K562 (cell line): ENCODE measurements at regions not wholly inside any gene's neighbourhood (a gene's known extent, or its start where the extent isn't known, plus 50 kb on each side); places are given as distances from the start of the nearest gene placed in this dataset.

Experiments used
- BCOR ChIP-seq: fragments of 450-650 bp; IDR thresholded peaks from 2 replicates; pipeline ENCODE4 v1.6.1; 2016
- BMI1 ChIP-seq: fragments of 150-350 bp; IDR thresholded peaks from 2 replicates; pipeline ENCODE4 v1.6.1; 2014; ENCODE audit warnings: low read length
- COPS2 ChIP-seq: fragments of 450-650 bp; conservative IDR thresholded peaks from 2 replicates; pipeline ENCODE4 v1.6.1; 2016; ENCODE audit warnings: mild to moderate bottlenecking, moderate library complexity
- HSF4 ChIP-seq: fragments of 250-450 bp; sonication (Bioruptor Pico); IDR thresholded peaks from 2 replicates; pipeline ENCODE4 v2.1.2; 2022; ENCODE audit warnings: mild to moderate bottlenecking, moderate library complexity, borderline replicate concordance
- NFIX ChIP-seq: fragments of 250-450 bp; sonication (Bioruptor Pico); IDR thresholded peaks from 2 replicates; pipeline ENCODE4 v1.4.0; 2020; ENCODE audit warnings: low read depth, mild to moderate bottlenecking, moderate library complexity
- RBBP5 ChIP-seq: fragments of 200-600 bp; sonication (generic); IDR thresholded peaks from 2 replicates; pipeline ENCODE4 v1.6.1; 2012; ENCODE audit warnings: borderline replicate concordance, mild to moderate bottlenecking, low read length, control low read depth, inconsistent platforms; ENCODE audit not compliant: insufficient read depth, poor library complexity, severe bottlenecking
- TCF3 ChIP-seq: sonication (generic); formaldehyde crosslinking; IDR thresholded peaks from 2 replicates; pipeline ENCODE4 v1.4.0; 2020; ENCODE audit warnings: mild to moderate bottlenecking, missing genetic modification reagents
- ZNF212 ChIP-seq: fragments of 450-650 bp; formaldehyde crosslinking; IDR thresholded peaks from 2 replicates; pipeline ENCODE4 v1.4.0; 2020; ENCODE audit warnings: mild to moderate bottlenecking
- TF ChIP-seq, protein P1 (sequence below): sonication (generic); formaldehyde crosslinking; IDR thresholded peaks from 2 replicates; pipeline ENCODE4 v1.8.0; 2023; ENCODE audit warnings: mild to moderate bottlenecking, missing genetic modification reagents
- TF ChIP-seq, protein P2 (sequence below): fragments of 450-650 bp; formaldehyde crosslinking; IDR thresholded peaks from 2 replicates; pipeline ENCODE4 v1.4.0; 2020; ENCODE audit warnings: mild to moderate bottlenecking
- TF ChIP-seq, protein P3 (sequence below), 2 experiments: fragments of 450-650 bp; IDR thresholded peaks; 2 replicates each; pipeline ENCODE4 v1.6.1; 2018; ENCODE audit warnings: mild to moderate bottlenecking in 2 of 2, low read depth in 1 of 2; ENCODE audit not compliant: partially characterized antibody in 2 of 2

DNA sequence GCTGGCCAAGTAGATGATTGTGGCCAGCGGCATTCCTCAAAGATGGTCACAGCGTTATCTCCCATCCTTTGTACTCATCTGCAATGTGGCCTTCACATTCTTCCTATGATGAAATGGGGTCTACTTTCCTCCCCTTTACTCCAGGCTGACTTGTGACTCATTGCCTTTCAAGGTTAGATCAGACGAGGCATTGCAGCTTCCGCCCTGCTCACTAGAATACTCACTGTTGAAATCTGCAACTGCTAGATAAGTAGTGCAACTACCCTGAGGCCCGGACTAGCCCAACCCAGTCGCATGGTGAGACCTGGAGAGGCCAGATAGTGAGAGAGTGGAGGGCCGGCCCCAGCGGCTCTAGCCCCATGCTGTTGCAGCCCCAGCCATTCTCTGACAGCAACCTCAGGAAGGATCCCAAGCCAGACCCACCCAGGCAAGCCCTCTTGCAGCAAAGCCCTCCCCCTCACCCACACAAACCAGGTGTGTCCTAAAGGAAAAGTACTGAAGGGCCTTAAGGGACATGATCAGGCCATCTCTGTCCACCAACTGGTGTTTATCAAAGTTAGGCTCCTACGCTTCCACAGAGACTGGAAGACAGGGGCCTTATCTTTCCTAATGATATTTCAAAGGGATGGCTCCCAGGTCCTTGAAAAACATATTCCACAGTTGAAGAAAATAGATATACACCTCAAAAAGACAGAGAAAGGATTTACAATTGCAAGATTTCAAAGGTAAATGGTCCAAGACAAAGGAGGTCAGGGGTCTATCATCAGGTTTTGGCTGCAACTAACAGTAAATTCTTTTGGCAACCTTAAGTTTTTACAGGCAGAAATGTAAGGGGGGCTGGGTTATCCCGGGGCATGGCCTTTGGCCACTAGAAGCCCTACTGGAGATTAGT is 107.2 kb upstream of the TRIM24 start (continued):
- TF ChIP-seq, protein P1, sequence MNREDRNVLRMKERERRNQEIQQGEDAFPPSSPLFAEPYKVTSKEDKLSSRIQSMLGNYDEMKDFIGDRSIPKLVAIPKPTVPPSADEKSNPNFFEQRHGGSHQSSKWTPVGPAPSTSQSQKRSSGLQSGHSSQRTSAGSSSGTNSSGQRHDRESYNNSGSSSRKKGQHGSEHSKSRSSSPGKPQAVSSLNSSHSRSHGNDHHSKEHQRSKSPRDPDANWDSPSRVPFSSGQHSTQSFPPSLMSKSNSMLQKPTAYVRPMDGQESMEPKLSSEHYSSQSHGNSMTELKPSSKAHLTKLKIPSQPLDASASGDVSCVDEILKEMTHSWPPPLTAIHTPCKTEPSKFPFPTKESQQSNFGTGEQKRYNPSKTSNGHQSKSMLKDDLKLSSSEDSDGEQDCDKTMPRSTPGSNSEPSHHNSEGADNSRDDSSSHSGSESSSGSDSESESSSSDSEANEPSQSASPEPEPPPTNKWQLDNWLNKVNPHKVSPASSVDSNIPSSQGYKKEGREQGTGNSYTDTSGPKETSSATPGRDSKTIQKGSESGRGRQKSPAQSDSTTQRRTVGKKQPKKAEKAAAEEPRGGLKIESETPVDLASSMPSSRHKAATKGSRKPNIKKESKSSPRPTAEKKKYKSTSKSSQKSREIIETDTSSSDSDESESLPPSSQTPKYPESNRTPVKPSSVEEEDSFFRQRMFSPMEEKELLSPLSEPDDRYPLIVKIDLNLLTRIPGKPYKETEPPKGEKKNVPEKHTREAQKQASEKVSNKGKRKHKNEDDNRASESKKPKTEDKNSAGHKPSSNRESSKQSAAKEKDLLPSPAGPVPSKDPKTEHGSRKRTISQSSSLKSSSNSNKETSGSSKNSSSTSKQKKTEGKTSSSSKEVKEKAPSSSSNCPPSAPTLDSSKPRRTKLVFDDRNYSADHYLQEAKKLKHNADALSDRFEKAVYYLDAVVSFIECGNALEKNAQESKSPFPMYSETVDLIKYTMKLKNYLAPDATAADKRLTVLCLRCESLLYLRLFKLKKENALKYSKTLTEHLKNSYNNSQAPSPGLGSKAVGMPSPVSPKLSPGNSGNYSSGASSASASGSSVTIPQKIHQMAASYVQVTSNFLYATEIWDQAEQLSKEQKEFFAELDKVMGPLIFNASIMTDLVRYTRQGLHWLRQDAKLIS (CRISPR knock-in tag): 0 out of 2 replicates have a peak, but pooled peaks have one; percentile 39
- TF ChIP-seq, protein P2, sequence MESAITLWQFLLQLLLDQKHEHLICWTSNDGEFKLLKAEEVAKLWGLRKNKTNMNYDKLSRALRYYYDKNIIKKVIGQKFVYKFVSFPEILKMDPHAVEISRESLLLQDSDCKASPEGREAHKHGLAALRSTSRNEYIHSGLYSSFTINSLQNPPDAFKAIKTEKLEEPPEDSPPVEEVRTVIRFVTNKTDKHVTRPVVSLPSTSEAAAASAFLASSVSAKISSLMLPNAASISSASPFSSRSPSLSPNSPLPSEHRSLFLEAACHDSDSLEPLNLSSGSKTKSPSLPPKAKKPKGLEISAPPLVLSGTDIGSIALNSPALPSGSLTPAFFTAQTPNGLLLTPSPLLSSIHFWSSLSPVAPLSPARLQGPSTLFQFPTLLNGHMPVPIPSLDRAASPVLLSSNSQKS (CRISPR knock-in tag): no peak
- TF ChIP-seq, protein P3, sequence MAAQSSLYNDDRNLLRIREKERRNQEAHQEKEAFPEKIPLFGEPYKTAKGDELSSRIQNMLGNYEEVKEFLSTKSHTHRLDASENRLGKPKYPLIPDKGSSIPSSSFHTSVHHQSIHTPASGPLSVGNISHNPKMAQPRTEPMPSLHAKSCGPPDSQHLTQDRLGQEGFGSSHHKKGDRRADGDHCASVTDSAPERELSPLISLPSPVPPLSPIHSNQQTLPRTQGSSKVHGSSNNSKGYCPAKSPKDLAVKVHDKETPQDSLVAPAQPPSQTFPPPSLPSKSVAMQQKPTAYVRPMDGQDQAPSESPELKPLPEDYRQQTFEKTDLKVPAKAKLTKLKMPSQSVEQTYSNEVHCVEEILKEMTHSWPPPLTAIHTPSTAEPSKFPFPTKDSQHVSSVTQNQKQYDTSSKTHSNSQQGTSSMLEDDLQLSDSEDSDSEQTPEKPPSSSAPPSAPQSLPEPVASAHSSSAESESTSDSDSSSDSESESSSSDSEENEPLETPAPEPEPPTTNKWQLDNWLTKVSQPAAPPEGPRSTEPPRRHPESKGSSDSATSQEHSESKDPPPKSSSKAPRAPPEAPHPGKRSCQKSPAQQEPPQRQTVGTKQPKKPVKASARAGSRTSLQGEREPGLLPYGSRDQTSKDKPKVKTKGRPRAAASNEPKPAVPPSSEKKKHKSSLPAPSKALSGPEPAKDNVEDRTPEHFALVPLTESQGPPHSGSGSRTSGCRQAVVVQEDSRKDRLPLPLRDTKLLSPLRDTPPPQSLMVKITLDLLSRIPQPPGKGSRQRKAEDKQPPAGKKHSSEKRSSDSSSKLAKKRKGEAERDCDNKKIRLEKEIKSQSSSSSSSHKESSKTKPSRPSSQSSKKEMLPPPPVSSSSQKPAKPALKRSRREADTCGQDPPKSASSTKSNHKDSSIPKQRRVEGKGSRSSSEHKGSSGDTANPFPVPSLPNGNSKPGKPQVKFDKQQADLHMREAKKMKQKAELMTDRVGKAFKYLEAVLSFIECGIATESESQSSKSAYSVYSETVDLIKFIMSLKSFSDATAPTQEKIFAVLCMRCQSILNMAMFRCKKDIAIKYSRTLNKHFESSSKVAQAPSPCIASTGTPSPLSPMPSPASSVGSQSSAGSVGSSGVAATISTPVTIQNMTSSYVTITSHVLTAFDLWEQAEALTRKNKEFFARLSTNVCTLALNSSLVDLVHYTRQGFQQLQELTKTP (IDR thresholded peaks at IDR 0.05; ENCODE audit: low read depth in 1 of 2, partially characterized antibody in 2 of 2): peak; percentile 89 to 94
- TF ChIP-seq BMI1 (no peak), HSF4 (CRISPR knock-in tag) (peak; percentile 70; the same call in 1 of the 2 replicates), TCF3 (CRISPR knock-in tag) (peak; percentile 100), RBBP5 (peak; percentile 87), BCOR (peak; percentile 66), COPS2 (no peak), NFIX (CRISPR knock-in tag) (no peak), ZNF212 (CRISPR knock-in tag) (no peak)
